SK-N-SH (cell line): ENCODE measurements at regions not wholly inside any gene's neighbourhood (a gene's known extent, or its start where the extent isn't known, plus 50 kb on each side); places are given as distances from the start of the nearest gene placed in this dataset.

ENCODE experiments used
- CTCF ChIA-PET: fragments of 300-600, 350-600 bp; formaldehyde crosslinking; extraction: SDS; loops from one replicate; lab custom pipeline; 2021; lab: Yijun Ruan, JAX
- POLR2A ChIA-PET: fragments of 350-600 bp; sonication (Branson Sonifier 250); formaldehyde crosslinking; extraction: SDS; loops from one replicate; lab custom pipeline; 2020; ENCODE audit warnings: antibody characterized with exemption, inconsistent platforms; lab: Yijun Ruan, JAX
- DNase-seq: peaks from one replicate; pipeline ENCODE4 v3.0.0; 2012
- H2AFZ ChIP-seq: fragments of 200-600 bp; sonication (generic); 2 replicates; pipeline ENCODE4 v1.8.1; 2016; ENCODE audit warnings: antibody characterized with exemption, mild to moderate bottlenecking, low read depth
- H3F3A ChIP-seq: fragments of 200-600 bp; sonication (generic); replicated peaks from 2 replicates; pipeline ENCODE3; 2016; ENCODE audit warnings: antibody characterized with exemption, mild to moderate bottlenecking; ENCODE audit not compliant: insufficient read depth
- H3K27ac ChIP-seq, 2 experiments: fragments of 200-500 bp in 1 of 2; fragments of 200-600 bp in 1 of 2; sonication (Bioruptor generic) in 1 of 2; sonication (generic), shearing (Covaris generic) in 1 of 2; 2 replicates each; pipeline versions ENCODE4 v1.5.1 to v1.6.1; 2014 to 2016; ENCODE audit warnings: low read depth in 2 of 2, inconsistent platforms in 1 of 2, low read length in 1 of 2, mild to moderate bottlenecking in 1 of 2, mixed read lengths in 1 of 2
- H3K27me3 ChIP-seq: fragments of 200-600 bp; sonication (generic), shearing (Covaris generic); 2 replicates; pipeline ENCODE4 v1.6.1; 2016; ENCODE audit warnings: mixed run types; ENCODE audit not compliant: insufficient read depth
- H3K36me3 ChIP-seq, 2 experiments: fragments of 200-500 bp in 1 of 2; fragments of 200-600 bp in 1 of 2; sonication (Bioruptor generic) in 1 of 2; sonication (generic) in 1 of 2; replicated peaks in 1 of 2; 2 replicates each; pipeline versions ENCODE3 to v1.5.1; 2014 to 2016; ENCODE audit warnings: low read length in 1 of 2, mild to moderate bottlenecking in 1 of 2; ENCODE audit not compliant: insufficient read depth in 2 of 2, control insufficient read depth in 1 of 2
- H3K4me1 ChIP-seq, 2 experiments: fragments of 200-500 bp in 1 of 2; fragments of 200-600 bp in 1 of 2; sonication (Bioruptor generic) in 1 of 2; sonication (generic), shearing (Covaris generic) in 1 of 2; 2 replicates each; pipeline versions ENCODE4 v1.5.1 to v1.6.1; 2014 to 2016; ENCODE audit warnings: low read depth in 1 of 2, low read length in 1 of 2, mixed run types in 1 of 2; ENCODE audit not compliant: insufficient read depth in 2 of 2, control insufficient read depth in 1 of 2
- H3K4me2 ChIP-seq: fragments of 200-600 bp; sonication (generic), shearing (Covaris generic); 2 replicates; pipeline ENCODE4 v1.6.1; 2017; ENCODE audit warnings: mixed run types
- H3K4me3 ChIP-seq, 2 experiments: fragments of 200-500 bp in 1 of 2; fragments of 200-600 bp in 1 of 2; sonication (Bioruptor generic) in 1 of 2; sonication (generic), shearing (Covaris generic) in 1 of 2; 2 replicates each; pipeline versions ENCODE4 v1.5.1 to v1.8.1; 2014 to 2016; ENCODE audit warnings: low read depth in 2 of 2, inconsistent platforms in 1 of 2, low read length in 1 of 2, mild to moderate bottlenecking in 1 of 2, mixed read lengths in 1 of 2, moderate library complexity in 1 of 2
- H3K79me2 ChIP-seq: fragments of 200-600 bp; sonication (generic); 2 replicates; pipeline ENCODE4 v1.8.1; 2017; ENCODE audit warnings: mild to moderate bottlenecking; ENCODE audit not compliant: insufficient read depth
- H3K9ac ChIP-seq: fragments of 200-600 bp; sonication (generic); 2 replicates; pipeline ENCODE4 v1.6.1; 2017; ENCODE audit warnings: mixed run types
- H3K9me2 ChIP-seq: fragments of 200-600 bp; sonication (generic); 2 replicates; pipeline ENCODE4 v1.6.1; 2017; ENCODE audit warnings: mixed run types
- H3K9me3 ChIP-seq: fragments of 200-600 bp; sonication (generic); 2 replicates; pipeline ENCODE4 v1.6.1; 2017; ENCODE audit warnings: mixed run types, mild to moderate bottlenecking, moderate library complexity
- H4K20me1 ChIP-seq: fragments of 200-600 bp; sonication (generic); 2 replicates; pipeline ENCODE4 v1.6.1; 2017; ENCODE audit warnings: mild to moderate bottlenecking, mixed run types; ENCODE audit not compliant: insufficient read depth
- CHD2 ChIP-seq: fragments of 150-350 bp; IDR thresholded peaks from 2 replicates; pipeline ENCODE4 v1.6.1; 2018; ENCODE audit warnings: low read length; ENCODE audit not compliant: partially characterized antibody
- ELF1 ChIP-seq: IDR thresholded peaks from 2 replicates; pipeline ENCODE4 v1.4.0; 2012
- EZH2phosphoT487 ChIP-seq: fragments of 200-600 bp; sonication (generic); IDR thresholded peaks from 2 replicates; pipeline ENCODE4 v1.6.1; 2017; ENCODE audit warnings: low read depth, mixed run types, mild to moderate bottlenecking, antibody characterized with exemption, moderate library complexity, borderline replicate concordance
- FOSL2 ChIP-seq: IDR thresholded peaks from 2 replicates; pipeline ENCODE4 v1.4.0; 2012; ENCODE audit warnings: low read depth, mild to moderate bottlenecking, moderate library complexity, borderline replicate concordance
- FOXM1 ChIP-seq: IDR thresholded peaks from 2 replicates; pipeline ENCODE4 v1.4.0; 2012; ENCODE audit warnings: low read depth, mild to moderate bottlenecking
- GABPA ChIP-seq: IDR thresholded peaks from 2 replicates; pipeline ENCODE4 v1.4.0; 2012; ENCODE audit warnings: low read depth, mild to moderate bottlenecking
- GATA2 ChIP-seq: sonication (generic); formaldehyde crosslinking; IDR thresholded peaks from 2 replicates; pipeline ENCODE4 v1.5.0; 2020; ENCODE audit warnings: mild to moderate bottlenecking, missing genetic modification reagents
- MAX ChIP-seq: IDR thresholded peaks from 2 replicates; pipeline ENCODE4 v1.4.0; 2012; ENCODE audit warnings: low read depth
- MEF2A ChIP-seq: IDR thresholded peaks from 2 replicates; pipeline ENCODE4 v1.4.0; 2012; ENCODE audit warnings: low read depth, borderline replicate concordance
- MXI1 ChIP-seq: IDR thresholded peaks from 2 replicates; pipeline ENCODE4 v1.6.1; 2012; ENCODE audit warnings: mild to moderate bottlenecking, low read depth, low read length, improper control_type of control experiment
- NFIC ChIP-seq: IDR thresholded peaks from 2 replicates; pipeline ENCODE4 v1.4.0; 2012; ENCODE audit warnings: borderline replicate concordance
- PBX3 ChIP-seq: IDR thresholded peaks from 2 replicates; pipeline ENCODE4; 2012
- POLR2AphosphoS5 ChIP-seq: IDR thresholded peaks from 2 replicates; pipeline ENCODE4 v1.6.1; 2012; ENCODE audit warnings: low read depth, low read length
- RCOR1 ChIP-seq: fragments of 150-350 bp; IDR thresholded peaks from 2 replicates; pipeline ENCODE4 v1.6.1; 2017; ENCODE audit warnings: antibody characterized with exemption, low read length
- REST ChIP-seq: IDR thresholded peaks from 2 replicates; pipeline ENCODE4 v1.6.1; 2012; ENCODE audit warnings: mild to moderate bottlenecking, low read depth, low read length, moderate library complexity
- RFX5 ChIP-seq: IDR thresholded peaks from 2 replicates; pipeline ENCODE4 v1.6.1; 2012; ENCODE audit warnings: mild to moderate bottlenecking, improper control_type of control experiment, low read length
- TAF1 ChIP-seq: IDR thresholded peaks from 2 replicates; pipeline ENCODE4 v1.6.1; 2012; ENCODE audit warnings: low read depth, mild to moderate bottlenecking, low read length, moderate library complexity, borderline replicate concordance
- USF1 ChIP-seq: IDR thresholded peaks from 2 replicates; pipeline ENCODE4 v1.4.0; 2012; ENCODE audit warnings: low read depth, borderline replicate concordance
- YY1 ChIP-seq: IDR thresholded peaks from 2 replicates; pipeline ENCODE4 v1.4.0; 2012; ENCODE audit warnings: low read depth, mild to moderate bottlenecking
- ZBTB33 ChIP-seq: IDR thresholded peaks from 2 replicates; pipeline ENCODE4 v1.4.0; 2012; ENCODE audit warnings: low read depth, borderline replicate concordance
- WGBS: methylation state at CpG from one replicate; pipeline ENCODE4 v1.1.6; 2017; ENCODE audit warnings: low lambda C conversion rate; 5-methylcytosine and 5-hydroxymethylcytosine counted together

GRCh38 chr7:41771717-41772116 is 68.8 kb upstream of the INHBA start (continued):
- TF ChIP-seq RFX5 (no peak), MAX (no peak), GATA2 (no peak)

GRCh38 chr7:41769162-41769561 is 66.3 kb upstream of the INHBA start:
- no peak overlapping the region for H3K4me2 ChIP-seq
- H3K36me3 ChIP-seq = no peaks in the 10 kb centered on the region
- H3K9me2 ChIP-seq = no peaks in the 10 kb centered on the region
- H3K79me2 ChIP-seq = no peaks in the 10 kb centered on the region
- no peaks in the 10 kb centered on the region for H3K9me3 ChIP-seq
- H3K4me1 ChIP-seq = no peaks in the 10 kb centered on the region
- ChIA-PET CTCF (no interaction called here), POLR2A (no interaction called here)
- 40% methylated on average over 4 of the region's 4 CpGs for WGBS
- H3K9ac ChIP-seq = no peak overlapping the region
- H3K4me3 ChIP-seq = no peak overlapping the region
- H4K20me1 ChIP-seq = no peaks in the 10 kb centered on the region
- no peak for DNase-seq
- H3F3A ChIP-seq = no peaks in the 10 kb centered on the region
- no peak overlapping the region for H3K27ac ChIP-seq
- TF ChIP-seq CHD2 (no peak), NFIC (no peak), RFX5 (no peak), USF1 (no peak), ZBTB33 (no peak), MXI1 (no peak), ELF1 (no peak), RCOR1 (no peak), MEF2A (no peak), REST (no peak), GABPA (no peak), POLR2AphosphoS5 (no peak), EZH2phosphoT487 (no peak), TAF1 (no peak), YY1 (no peak), FOSL2 (no peak), FOXM1 (no peak), PBX3 (no peak)
- no peaks in the 10 kb centered on the region for H3K27me3 ChIP-seq
- no peak overlapping the region for H2AFZ ChIP-seq
